COLO829 (cell line): ENCODE measurements at regions not wholly inside any gene's neighbourhood (a gene's known extent, or its start where the extent isn't known, plus 50 kb on each side); places are given as distances from the start of the nearest gene placed in this dataset.
A peak's percentile ranks its signal among the peaks of the same experiment; 100 is the strongest.

Source experiments
- DNase-seq: peaks from one replicate; pipeline ENCODE4 v3.0.0; 2012; ENCODE audit warnings: low spot score

- DNase-seq: peak; percentile 36
Observed at GRCh38 chr9:78806492-78807160, 509.7 kb downstream of the PSAT1 start.

- DNase-seq: no peak
Observed at GRCh38 chr9:78807286-78807685, 510.4 kb downstream of the PSAT1 start.

DNA sequence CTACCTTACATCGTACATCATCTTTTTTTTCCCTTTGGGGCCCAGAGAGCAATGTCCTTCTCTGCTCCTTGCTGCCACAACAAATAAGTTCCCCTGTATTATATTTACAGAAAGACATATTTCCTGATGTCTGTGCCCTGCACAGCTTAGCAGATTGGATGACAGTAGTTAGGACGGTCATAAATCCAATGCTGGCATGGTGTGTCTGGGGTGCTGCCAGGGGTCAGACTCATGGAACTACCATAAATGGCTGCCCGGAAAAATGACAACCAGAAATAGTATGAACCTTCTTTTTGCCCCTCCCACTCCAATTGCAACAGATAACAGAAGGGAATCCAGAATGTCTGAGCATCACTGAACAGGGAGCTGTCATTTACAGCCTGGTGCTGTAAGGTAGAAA is 511.1 kb downstream of the PSAT1 start:
- DNase-seq: no peak

GRCh38 chr9:78811622-78812276 is 514.8 kb downstream of the PSAT1 start:
- peak; percentile 54 for DNase-seq

DNA sequence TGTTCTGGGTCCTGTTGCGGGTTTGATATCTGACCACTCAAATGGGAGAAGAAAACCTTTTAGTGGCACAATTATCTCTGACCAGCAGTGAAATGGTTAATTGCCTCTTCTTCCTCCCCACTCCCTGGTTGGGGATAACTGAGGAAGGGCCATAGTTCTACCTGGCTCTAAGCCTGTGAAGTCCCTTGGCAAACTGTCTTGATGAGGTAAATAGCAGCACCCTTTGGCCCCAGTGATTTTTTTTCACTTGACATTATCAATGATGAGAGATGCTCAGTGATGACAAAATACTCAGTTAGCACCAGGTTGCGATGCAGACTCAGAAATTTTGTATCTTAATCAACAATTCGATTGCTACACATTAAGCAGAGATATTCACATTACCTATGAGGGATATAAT is 515.7 kb downstream of the PSAT1 start:
- DNase-seq: no peak

- no peak for DNase-seq
Observed at GRCh38 chr9:78813602-78814180, 516.8 kb downstream of the PSAT1 start.

DNA sequence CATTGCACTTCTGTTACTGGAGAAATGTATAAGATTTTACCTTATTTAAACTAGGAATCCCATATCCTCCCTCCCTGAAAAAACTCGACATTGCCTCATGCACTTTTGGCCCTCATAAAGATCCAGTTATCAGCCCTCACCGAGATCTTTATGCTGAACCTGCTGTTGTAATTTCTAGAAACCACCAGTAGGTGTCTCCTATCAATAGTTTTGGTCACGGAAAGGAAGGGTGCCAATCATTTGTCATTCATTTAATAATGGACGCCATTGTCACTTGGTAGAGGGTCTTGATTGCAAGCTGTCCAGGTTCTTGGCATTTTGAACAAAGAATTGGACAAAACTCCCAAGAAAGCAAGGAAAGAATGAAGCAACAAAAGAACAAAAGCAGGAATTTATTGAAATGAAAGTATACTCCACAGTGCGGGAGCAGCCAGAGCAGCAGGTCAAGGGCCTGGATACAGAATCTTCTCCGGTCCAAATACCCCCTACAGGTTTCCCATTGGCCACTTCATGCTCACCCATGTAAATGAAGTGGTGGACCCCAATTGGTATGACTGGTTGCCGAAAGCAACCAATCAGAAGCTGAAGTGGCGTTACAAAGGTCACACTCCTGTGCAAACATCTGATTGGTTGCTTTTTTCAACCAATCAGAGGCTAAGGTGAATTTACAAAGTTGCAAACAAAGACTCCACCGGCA is 524.3 kb downstream of the PSAT1 start:
- DNase-seq: peak; percentile 48

GRCh38 chr9:78826527-78826926 is 529.6 kb downstream of the PSAT1 start:
- no peak for DNase-seq

DNA sequence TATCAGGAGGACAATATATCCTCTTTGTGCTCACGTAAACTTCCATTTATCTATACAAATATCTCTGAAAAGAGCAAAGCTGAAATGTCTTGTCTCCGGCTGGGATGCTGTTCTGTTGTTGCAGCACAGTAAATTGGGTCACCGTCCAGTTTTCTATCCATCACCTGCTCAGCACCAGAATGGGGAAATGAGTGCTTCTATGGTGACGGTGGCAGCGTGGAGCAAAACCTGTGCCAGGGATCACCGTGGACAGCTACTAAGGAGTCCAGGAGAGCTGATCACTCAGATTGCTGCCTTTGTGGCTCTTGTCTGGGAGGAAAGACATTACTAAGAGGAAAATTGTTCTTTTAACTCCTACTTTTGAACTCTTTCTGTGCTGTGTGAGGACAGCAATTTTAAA is 531.6 kb downstream of the PSAT1 start:
- no peak for DNase-seq

DNA sequence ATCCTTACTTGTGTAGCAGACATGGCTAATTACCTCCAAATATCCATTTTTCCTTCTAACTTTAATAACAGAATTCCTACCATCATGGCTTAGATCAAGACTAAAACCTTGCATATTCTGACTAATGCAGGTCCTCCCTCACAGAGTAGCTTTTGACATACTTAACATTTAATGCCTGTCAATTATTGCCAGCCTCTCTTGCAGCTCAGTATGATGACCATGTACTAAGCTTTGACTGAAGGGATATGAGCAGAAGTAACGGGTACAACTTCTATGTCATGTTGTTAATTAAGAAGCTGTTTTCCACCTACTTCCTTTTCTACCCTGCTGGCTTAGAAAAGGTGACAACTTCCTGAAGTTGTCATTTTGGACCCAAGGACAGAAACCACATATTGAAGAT is 533.4 kb downstream of the PSAT1 start:
- DNase-seq: no peak

DNA sequence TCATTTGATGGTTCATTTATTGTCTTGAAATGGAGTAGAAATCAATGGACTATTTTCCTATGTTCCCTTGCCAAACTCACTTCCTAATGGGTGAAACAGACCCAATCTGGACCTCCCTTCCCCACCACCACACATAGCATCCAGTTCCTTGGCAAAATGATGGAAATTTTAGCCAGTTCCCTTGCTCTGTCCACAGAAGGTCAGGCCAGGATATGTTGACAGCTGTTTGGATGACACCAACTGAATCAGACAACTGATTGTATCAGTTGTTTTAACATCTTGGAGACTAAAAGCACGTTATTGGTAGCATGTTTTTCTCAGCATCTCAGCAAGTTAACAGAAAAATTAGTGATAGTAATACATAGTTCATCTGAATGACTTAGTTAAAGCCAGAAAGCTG is 534.8 kb downstream of the PSAT1 start:
- DNase-seq: no peak

- DNase-seq: peak; percentile 56
Observed at GRCh38 chr9:78835928-78836450, 539.1 kb downstream of the PSAT1 start.

- DNase-seq: no peak
Observed at GRCh38 chr9:78839252-78839651, 542.3 kb downstream of the PSAT1 start.

DNA sequence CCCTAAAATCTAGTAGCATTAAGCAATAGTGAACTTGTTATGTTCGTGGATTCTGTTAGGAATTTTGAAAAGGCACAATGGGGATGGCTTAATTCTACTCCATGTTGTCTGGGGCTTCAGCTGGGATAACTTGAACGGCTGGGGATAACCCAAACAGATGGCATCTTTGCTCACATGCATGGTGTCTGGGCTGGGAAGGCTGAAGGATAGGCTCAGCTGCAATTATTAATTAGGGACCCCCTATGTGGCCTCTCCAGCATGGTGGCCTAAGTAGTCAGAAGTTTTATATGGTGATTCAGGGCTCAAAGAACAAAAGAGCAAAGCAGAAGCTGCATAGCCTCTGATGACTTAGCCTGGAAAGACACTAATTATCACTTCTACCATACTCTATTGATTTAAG is 551.1 kb downstream of the PSAT1 start:
- no peak for DNase-seq

DNA sequence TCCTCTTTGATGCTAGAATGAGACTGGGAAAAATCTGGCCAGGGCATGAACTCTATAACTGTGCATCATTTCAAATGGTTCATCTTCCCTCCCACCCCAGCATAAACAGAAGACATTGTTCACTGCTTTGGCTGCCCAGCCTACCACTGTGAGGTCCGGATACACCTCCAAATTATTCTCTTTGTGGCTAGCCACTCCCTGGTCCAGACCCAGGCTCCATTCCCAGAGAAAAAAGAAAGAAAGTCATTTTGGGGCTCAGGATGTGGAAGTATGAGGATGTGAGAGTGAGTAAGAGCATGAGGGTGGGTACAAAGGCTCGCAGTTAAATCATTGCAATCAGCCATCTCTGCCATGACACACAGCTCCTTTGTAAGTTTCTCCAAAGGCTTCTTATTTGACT is 559.2 kb downstream of the PSAT1 start:
- peak; percentile 87 for DNase-seq

- DNase-seq: no peak
Observed at GRCh38 chr9:78856781-78857180, 559.9 kb downstream of the PSAT1 start.

GRCh38 chr9:78857373-78858225 is 560.7 kb downstream of the PSAT1 start:
- no peak for DNase-seq

- no peak for DNase-seq
Observed at GRCh38 chr9:78858266-78858665, 561.3 kb downstream of the PSAT1 start.

DNA sequence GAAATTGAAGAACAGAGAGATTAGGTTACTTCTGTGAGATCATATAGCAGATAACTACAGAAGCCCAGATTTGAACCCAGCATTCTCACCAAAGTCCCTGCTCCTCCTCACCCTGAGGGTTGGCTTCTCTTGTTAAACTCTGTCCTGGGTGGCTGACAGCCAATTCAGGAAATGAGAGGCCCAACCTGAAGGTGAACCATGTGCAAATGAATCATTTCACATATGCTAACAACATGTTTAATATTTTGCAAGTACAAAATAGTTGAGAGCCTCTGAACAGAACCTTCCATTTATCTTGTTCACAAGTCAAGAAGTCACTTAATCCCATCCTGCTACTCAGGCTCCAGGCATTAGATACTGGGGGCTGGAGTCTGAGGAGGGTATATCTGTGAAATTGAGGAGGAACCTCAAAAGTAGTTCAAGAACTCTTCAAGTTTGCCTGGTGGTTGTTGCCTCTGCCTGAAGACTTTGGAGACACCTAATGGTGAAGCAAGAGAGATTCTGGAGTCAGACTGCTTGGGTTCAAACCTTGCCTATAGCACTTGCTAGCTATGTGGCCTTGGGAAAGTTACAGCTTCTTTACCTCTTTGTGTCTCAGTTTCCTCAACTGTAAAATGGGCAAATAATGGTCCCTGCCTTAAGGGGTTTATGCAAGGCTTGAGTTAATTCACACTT is 564.0 kb downstream of the PSAT1 start:
- DNase-seq: no peak

DNA sequence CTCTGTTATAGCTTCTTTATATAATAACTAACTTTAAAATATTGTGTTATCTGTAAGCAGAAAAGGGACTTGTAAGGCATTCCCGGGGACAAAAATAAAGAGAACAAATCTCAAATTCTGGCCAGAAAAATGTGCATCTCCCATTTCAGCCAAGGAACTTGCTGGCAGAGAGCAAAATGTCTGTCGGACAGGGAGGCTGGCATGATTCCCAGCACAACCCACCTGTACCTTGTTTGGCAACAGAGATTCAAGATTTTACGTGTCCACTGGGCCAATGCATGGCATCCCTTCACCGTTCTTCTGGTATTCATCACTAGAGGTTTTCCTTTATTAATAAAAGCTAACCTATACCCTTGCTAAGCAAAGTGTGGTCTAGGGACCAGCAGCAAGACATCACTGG is 566.6 kb downstream of the PSAT1 start:
- no peak for DNase-seq

DNA sequence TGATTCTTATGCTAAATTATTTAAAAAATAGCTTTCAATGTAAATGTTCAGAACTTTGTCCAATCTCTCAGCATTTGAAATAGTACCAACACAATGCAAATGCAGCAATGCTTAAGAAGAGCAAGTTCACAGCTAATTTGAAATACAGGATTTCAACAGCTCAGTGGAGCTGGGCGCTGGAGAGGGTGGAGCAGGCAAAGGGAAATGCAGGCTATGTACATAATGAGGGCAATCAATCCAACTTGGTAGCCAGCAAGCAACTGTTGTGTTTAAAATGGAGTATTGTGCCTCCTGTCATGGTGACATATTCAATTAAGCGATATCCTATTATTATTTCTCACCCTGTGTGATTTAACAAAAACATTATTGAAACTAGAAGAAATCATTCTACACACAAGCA is 568.8 kb downstream of the PSAT1 start:
- no peak for DNase-seq
